ENCODE measurements at regions not wholly inside any gene's neighbourhood (a gene's known extent, or its start where the extent isn't known, plus 50 kb on each side); places are given as distances from the start of the nearest gene placed in this dataset.

- no peak for TF ChIP-seq CTCF (IDR thresholded peaks at IDR 0.05)
- no peak for TF ChIP-seq ZFX (IDR thresholded peaks at IDR 0.05; ENCODE audit: borderline replicate concordance)
Measured at GRCh38 chr2:15034246-15034645, 401.7 kb downstream of the LRATD1 start.

Data from 22Rv1 (cell line).